ENCODE measurements at regions not wholly inside any gene's neighbourhood (a gene's known extent, or its start where the extent isn't known, plus 50 kb on each side); places are given as distances from the start of the nearest gene placed in this dataset.

- H3K9me3 Mint-ChIP-seq = peaks cover 5 to 23% (median 5%) of the 10 kb centered on the region in 3 donors
- DNase-seq (no peak), ATAC-seq (replicated peaks in 1 of 4) (no peak)
- Histone ChIP-seq H3K4me1 (ENCODE audit: control insufficient read depth in 1 of 2, extremely low read depth in 1 of 2, insufficient read depth in 2 of 2, low read length in 2 of 2) (no peaks in the 10 kb centered on the region), H3K27me3 (replicated peaks in 1 of 2; ENCODE audit: control insufficient read depth in 2 of 2, extremely low read depth in 1 of 2, insufficient read depth in 2 of 2, low read length in 1 of 2) (no peaks in the 10 kb centered on the region), H3K9me3 (peaks cover 2% of the 10 kb centered on the region), H3K4me3 (ENCODE audit: control insufficient read depth in 1 of 2, extremely low read depth in 1 of 2, low read length in 1 of 2) (no peak overlapping the region), H3K27ac (ENCODE audit: low read length) (no peak overlapping the region), H3K36me3 (ENCODE audit: control insufficient read depth in 2 of 2, extremely low read depth in 1 of 2, insufficient read depth in 1 of 2, low read length in 1 of 2) (no peaks in the 10 kb centered on the region)
- H3K36me3 Mint-ChIP-seq = no peaks in the 10 kb centered on the region
- no peaks in the 10 kb centered on the region for H3K4me1 Mint-ChIP-seq
- no CpG with 5 or more reads among the region's 4 CpGs for WGBS (ENCODE audit: insufficient coverage)
- POLR2A ChIA-PET = no interaction called here
- H3K4me3 Mint-ChIP-seq = no peak overlapping the region
- CTCF ChIA-PET = no interaction called here
- no peak overlapping the region for H3K27ac Mint-ChIP-seq
- H3K27me3 Mint-ChIP-seq = no peaks in the 10 kb centered on the region
Observed at GRCh38 chr6:164731539-164731938, 577.9 kb downstream of the C6orf118 start.

DNA sequence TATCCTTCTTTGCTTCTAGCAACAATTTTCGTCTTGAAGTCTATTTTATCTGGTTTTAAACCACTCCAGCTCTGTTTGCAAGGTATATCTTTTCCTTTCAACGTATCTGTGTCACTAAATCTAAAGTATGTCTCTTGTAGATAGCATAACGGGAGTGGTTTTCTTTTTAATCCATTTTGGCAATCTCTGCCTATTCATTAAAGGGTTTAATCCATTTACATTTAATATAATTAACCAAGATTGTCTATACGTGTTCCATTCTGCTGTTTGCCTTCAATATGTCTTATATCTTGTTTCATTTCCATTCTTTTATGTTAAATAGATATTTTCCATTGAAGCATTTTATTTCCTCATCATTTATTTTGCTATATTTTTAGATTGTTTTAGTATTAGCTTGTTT is 587.9 kb downstream of the C6orf118 start:
- H3K27ac Mint-ChIP-seq = no peak overlapping the region
- no peak overlapping the region for H3K4me3 Mint-ChIP-seq
- Histone ChIP-seq H3K36me3 (ENCODE audit: control insufficient read depth in 2 of 2, extremely low read depth in 1 of 2, insufficient read depth in 1 of 2, low read length in 1 of 2) (no peaks in the 10 kb centered on the region), H3K27ac (ENCODE audit: low read length) (no peak overlapping the region), H3K4me3 (ENCODE audit: control insufficient read depth in 1 of 2, extremely low read depth in 1 of 2, low read length in 1 of 2) (no peak overlapping the region), H3K4me1 (ENCODE audit: control insufficient read depth in 1 of 2, extremely low read depth in 1 of 2, insufficient read depth in 2 of 2, low read length in 2 of 2) (no peaks in the 10 kb centered on the region), H3K27me3 (replicated peaks in 1 of 2; ENCODE audit: control insufficient read depth in 2 of 2, extremely low read depth in 1 of 2, insufficient read depth in 2 of 2, low read length in 1 of 2) (no peaks in the 10 kb centered on the region), H3K9me3 (no peaks in the 10 kb centered on the region)
- H3K9me3 Mint-ChIP-seq = peaks cover 7 to 29% (median 16%) of the 10 kb centered on the region in 3 donors
- no CpG with 5 or more reads among the region's 4 CpGs for WGBS (ENCODE audit: insufficient coverage)
- ChIA-PET CTCF (no interaction called here), POLR2A (no interaction called here)
- no peaks in the 10 kb centered on the region for H3K27me3 Mint-ChIP-seq
- ATAC-seq (replicated peaks in 1 of 4) (no peak), DNase-seq (no peak)
- no peaks in the 10 kb centered on the region for H3K36me3 Mint-ChIP-seq
- H3K4me1 Mint-ChIP-seq = no peaks in the 10 kb centered on the region

DNA sequence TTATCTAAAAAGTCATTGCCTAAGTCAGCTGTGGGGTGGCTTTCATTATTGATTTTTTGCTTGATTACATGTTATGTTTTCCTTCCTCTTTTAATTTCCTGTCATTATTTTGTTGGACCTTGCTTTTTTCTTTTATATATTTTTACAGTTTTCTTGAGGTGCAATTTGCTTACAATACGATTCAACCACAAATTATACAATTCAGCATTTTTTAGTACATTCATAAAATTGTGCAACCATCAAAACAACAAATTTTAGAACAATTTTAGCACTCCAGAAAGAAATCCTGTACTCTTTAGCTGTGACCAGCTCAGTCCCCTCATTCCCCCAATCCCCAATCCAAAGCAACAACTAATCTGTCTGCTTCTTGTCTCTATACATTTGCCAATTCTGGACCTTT is 608.9 kb downstream of the C6orf118 start:
- H3K36me3 ChIP-seq (ENCODE audit: control insufficient read depth in 2 of 2, extremely low read depth in 1 of 2, insufficient read depth in 1 of 2, low read length in 1 of 2) = no peaks in the 10 kb centered on the region
- Mint-ChIP-seq H3K36me3 (no peaks in the 10 kb centered on the region), H3K4me3 (no peak overlapping the region), H3K9me3 (peaks cover 2 to 15% (median 14%) of the 10 kb centered on the region in 3 donors), H3K27ac (no peak overlapping the region), H3K27me3 (no peaks in the 10 kb centered on the region), H3K4me1 (no peaks in the 10 kb centered on the region)
- H3K27ac ChIP-seq (ENCODE audit: low read length) = no peak overlapping the region
- ChIA-PET POLR2A (no interaction called here), CTCF (interaction anchor here in 1 of 2 donors (0.6 kb wide), 1 partner anchor 11 kb away, joined by 5 read pairs; no protein-coding TSS in a partner anchor)
- H3K27me3 ChIP-seq (replicated peaks in 1 of 2; ENCODE audit: control insufficient read depth in 2 of 2, extremely low read depth in 1 of 2, insufficient read depth in 2 of 2, low read length in 1 of 2) = no peaks in the 10 kb centered on the region
- H3K4me1 ChIP-seq (ENCODE audit: control insufficient read depth in 1 of 2, extremely low read depth in 1 of 2, insufficient read depth in 2 of 2, low read length in 2 of 2) = no peaks in the 10 kb centered on the region
- WGBS (ENCODE audit: insufficient coverage) = 71% methylated on average over 1 of the region's 1 CpG
- H3K4me3 ChIP-seq (ENCODE audit: control insufficient read depth in 1 of 2, extremely low read depth in 1 of 2, low read length in 1 of 2) = no peak overlapping the region
- DNase-seq = no peak
- no peak for ATAC-seq (replicated peaks in 1 of 4)
- no peaks in the 10 kb centered on the region for H3K9me3 ChIP-seq

GRCh38 chr6:164695896-164696295 is 613.5 kb downstream of the C6orf118 start:
- H3K27me3 ChIP-seq (replicated peaks in 1 of 2; ENCODE audit: control insufficient read depth in 2 of 2, extremely low read depth in 1 of 2, insufficient read depth in 2 of 2, low read length in 1 of 2) = no peaks in the 10 kb centered on the region
- H3K36me3 ChIP-seq (ENCODE audit: control insufficient read depth in 2 of 2, extremely low read depth in 1 of 2, insufficient read depth in 1 of 2, low read length in 1 of 2) = no peaks in the 10 kb centered on the region
- Mint-ChIP-seq H3K36me3 (no peaks in the 10 kb centered on the region), H3K27me3 (no peaks in the 10 kb centered on the region), H3K27ac (no peak overlapping the region), H3K9me3 (peaks cover 0 to 19% (median 11%) of the 10 kb centered on the region in 3 donors), H3K4me3 (no peak overlapping the region), H3K4me1 (no peaks in the 10 kb centered on the region)
- no peaks in the 10 kb centered on the region for H3K9me3 ChIP-seq
- whole genome bisulfite sequencing (ENCODE audit: insufficient coverage) = 44% methylated on average over 4 of the region's 4 CpGs
- POLR2A ChIA-PET = no interaction called here
- H3K4me1 ChIP-seq (ENCODE audit: control insufficient read depth in 1 of 2, extremely low read depth in 1 of 2, insufficient read depth in 2 of 2, low read length in 2 of 2) = no peaks in the 10 kb centered on the region
- CTCF ChIA-PET = no interaction called here
- H3K4me3 ChIP-seq (ENCODE audit: control insufficient read depth in 1 of 2, extremely low read depth in 1 of 2, low read length in 1 of 2) = no peak overlapping the region
- ATAC-seq (replicated peaks in 1 of 4) (no peak), DNase-seq (no peak)
- no peak overlapping the region for H3K27ac ChIP-seq (ENCODE audit: low read length)

- ATAC-seq (replicated peaks in 1 of 4) = no peak
- Mint-ChIP-seq H3K36me3 (no peaks in the 10 kb centered on the region), H3K27ac (no peak overlapping the region), H3K9me3 (peaks cover 0 to 24% (median 8%) of the 10 kb centered on the region in 3 donors), H3K4me1 (no peaks in the 10 kb centered on the region), H3K4me3 (no peak overlapping the region), H3K27me3 (no peaks in the 10 kb centered on the region)
- DNase-seq = no peak
- Histone ChIP-seq H3K4me3 (ENCODE audit: control insufficient read depth in 1 of 2, extremely low read depth in 1 of 2, low read length in 1 of 2) (no peak overlapping the region), H3K9me3 (no peaks in the 10 kb centered on the region), H3K36me3 (ENCODE audit: control insufficient read depth in 2 of 2, extremely low read depth in 1 of 2, insufficient read depth in 1 of 2, low read length in 1 of 2) (no peaks in the 10 kb centered on the region), H3K27ac (ENCODE audit: low read length) (no peak overlapping the region), H3K4me1 (ENCODE audit: control insufficient read depth in 1 of 2, extremely low read depth in 1 of 2, insufficient read depth in 2 of 2, low read length in 2 of 2) (no peaks in the 10 kb centered on the region), H3K27me3 (replicated peaks in 1 of 2; ENCODE audit: control insufficient read depth in 2 of 2, extremely low read depth in 1 of 2, insufficient read depth in 2 of 2, low read length in 1 of 2) (no peaks in the 10 kb centered on the region)
- POLR2A ChIA-PET = no interaction called here
- 79% methylated on average over 3 of the region's 3 CpGs for WGBS (ENCODE audit: insufficient coverage)
- CTCF ChIA-PET = no interaction called here
Observed at GRCh38 chr6:164694386-164694785, 615.0 kb downstream of the C6orf118 start.

- Mint-ChIP-seq H3K4me1 (no peaks in the 10 kb centered on the region), H3K4me3 (no peak overlapping the region), H3K9me3 (peaks cover 0 to 23% (median 8%) of the 10 kb centered on the region in 3 donors), H3K27ac (no peak overlapping the region), H3K27me3 (no peaks in the 10 kb centered on the region), H3K36me3 (no peaks in the 10 kb centered on the region)
- CTCF ChIA-PET = no interaction called here
- 80% methylated on average over 2 of the region's 4 CpGs for WGBS (ENCODE audit: insufficient coverage)
- ATAC-seq (replicated peaks in 1 of 4) = no peak
- no peak for DNase-seq
- Histone ChIP-seq H3K9me3 (no peaks in the 10 kb centered on the region), H3K4me3 (ENCODE audit: control insufficient read depth in 1 of 2, extremely low read depth in 1 of 2, low read length in 1 of 2) (no peak overlapping the region), H3K27ac (ENCODE audit: low read length) (no peak overlapping the region), H3K36me3 (ENCODE audit: control insufficient read depth in 2 of 2, extremely low read depth in 1 of 2, insufficient read depth in 1 of 2, low read length in 1 of 2) (no peaks in the 10 kb centered on the region), H3K4me1 (ENCODE audit: control insufficient read depth in 1 of 2, extremely low read depth in 1 of 2, insufficient read depth in 2 of 2, low read length in 2 of 2) (no peaks in the 10 kb centered on the region), H3K27me3 (replicated peaks in 1 of 2; ENCODE audit: control insufficient read depth in 2 of 2, extremely low read depth in 1 of 2, insufficient read depth in 2 of 2, low read length in 1 of 2) (no peaks in the 10 kb centered on the region)
- POLR2A ChIA-PET = no interaction called here
Observed at GRCh38 chr6:164693944-164694343, 615.5 kb downstream of the C6orf118 start.

GRCh38 chr6:164692772-164693510 is 616.5 kb downstream of the C6orf118 start:
- no peaks in the 10 kb centered on the region for H3K36me3 ChIP-seq (ENCODE audit: control insufficient read depth in 2 of 2, extremely low read depth in 1 of 2, insufficient read depth in 1 of 2, low read length in 1 of 2)
- no peaks in the 10 kb centered on the region for H3K27me3 ChIP-seq (replicated peaks in 1 of 2; ENCODE audit: control insufficient read depth in 2 of 2, extremely low read depth in 1 of 2, insufficient read depth in 2 of 2, low read length in 1 of 2)
- H3K27ac ChIP-seq (ENCODE audit: low read length) = no peak overlapping the region
- H3K4me3 ChIP-seq (ENCODE audit: control insufficient read depth in 1 of 2, extremely low read depth in 1 of 2, low read length in 1 of 2) = no peak overlapping the region
- no peaks in the 10 kb centered on the region for H3K9me3 ChIP-seq
- DNase-seq = no peak
- peaks cover 0 to 23% (median 4%) of the 10 kb centered on the region in 3 donors for H3K9me3 Mint-ChIP-seq
- WGBS (ENCODE audit: insufficient coverage) = 23% methylated on average over 1 of the region's 4 CpGs
- H3K4me1 ChIP-seq (ENCODE audit: control insufficient read depth in 1 of 2, extremely low read depth in 1 of 2, insufficient read depth in 2 of 2, low read length in 2 of 2) = no peaks in the 10 kb centered on the region
- no peaks in the 10 kb centered on the region for H3K4me1 Mint-ChIP-seq
- H3K36me3 Mint-ChIP-seq = no peaks in the 10 kb centered on the region
- no peak for ATAC-seq (replicated peaks in 1 of 4)
- POLR2A ChIA-PET = no interaction called here
- no peak overlapping the region for H3K27ac Mint-ChIP-seq
- H3K27me3 Mint-ChIP-seq = no peaks in the 10 kb centered on the region
- no peak overlapping the region for H3K4me3 Mint-ChIP-seq
- CTCF ChIA-PET = no interaction called here

Data from T-cell (primary cell).